Mesodermal cell (in vitro differentiated cells): ENCODE measurements at regions not wholly inside any gene's neighbourhood (a gene's known extent, or its start where the extent isn't known, plus 50 kb on each side); places are given as distances from the start of the nearest gene placed in this dataset.

Experiments
- H3K27ac ChIP-seq: 2 replicates; pipeline ENCODE4 v1.7.0; 2013; ENCODE audit warnings: mild to moderate bottlenecking, low read depth, low read length, moderate library complexity; ENCODE audit not compliant: severe bottlenecking
- H3K36me3 ChIP-seq: 2 replicates; pipeline ENCODE4 v1.7.1; 2013; ENCODE audit warnings: mild to moderate bottlenecking, low read length, moderate library complexity; ENCODE audit not compliant: control insufficient read depth, insufficient read depth
- H3K4me1 ChIP-seq: one replicate; pipeline ENCODE4 v1.7.1; 2013; ENCODE audit warnings: mild to moderate bottlenecking, low read length; ENCODE audit not compliant: insufficient read depth, control insufficient read depth, poor library complexity, severe bottlenecking
- H3K4me3 ChIP-seq: 2 replicates; pipeline ENCODE4 v1.7.0; 2013; ENCODE audit warnings: low read length, control low read depth, mild to moderate bottlenecking; ENCODE audit not compliant: insufficient read depth, poor library complexity, severe bottlenecking; ENCODE audit errors: extremely low read depth
- H3K9me3 ChIP-seq: 2 replicates; pipeline ENCODE4 v1.7.1; 2013; ENCODE audit warnings: mild to moderate bottlenecking, low read length, moderate library complexity; ENCODE audit not compliant: control insufficient read depth
- WGBS, 2 experiments: methylation state at CpG; one replicate each; pipeline ENCODE4 v1.1.5; 2013; ENCODE audit warnings: missing lambda C conversion rate in 2 of 2; ENCODE audit not compliant: insufficient coverage in 2 of 2; 5-methylcytosine and 5-hydroxymethylcytosine counted together

- no peaks in the 10 kb centered on the region for H3K9me3 ChIP-seq
- WGBS, 2 experiments, result 87 to 94% methylated on average over 2 of the region's 2 CpGs
- no peaks in the 10 kb centered on the region for H3K36me3 ChIP-seq
- H3K4me3 ChIP-seq, result no peak overlapping the region
- H3K27ac ChIP-seq, result no peak overlapping the region
- H3K4me1 ChIP-seq, result no peaks in the 10 kb centered on the region
These were observed 1248.3 kb downstream of the PCDH18 start for GRCh38 chr4:136283977-136284376.

- H3K4me1 ChIP-seq, result no peaks in the 10 kb centered on the region
- no peak overlapping the region for H3K4me3 ChIP-seq
- H3K27ac ChIP-seq, result no peak overlapping the region
- no CpG with 5 or more reads among the region's 1 CpG for WGBS, 2 experiments
- no peaks in the 10 kb centered on the region for H3K36me3 ChIP-seq
- H3K9me3 ChIP-seq, result no peaks in the 10 kb centered on the region
These were observed 1250.4 kb downstream of the PCDH18 start for GRCh38 chr4:136281889-136282288.

- H3K9me3 ChIP-seq, result no peaks in the 10 kb centered on the region
- no peak overlapping the region for H3K27ac ChIP-seq
- no peak overlapping the region for H3K4me3 ChIP-seq
- no peaks in the 10 kb centered on the region for H3K36me3 ChIP-seq
- 71 to 73% methylated on average over 3 to 5 of the region's 6 CpGs for WGBS, 2 experiments
- H3K4me1 ChIP-seq, result no peaks in the 10 kb centered on the region
These were observed 1251.0 kb downstream of the PCDH18 start for GRCh38 chr4:136281307-136281706.

- H3K4me3 ChIP-seq, result no peak overlapping the region
- no peaks in the 10 kb centered on the region for H3K4me1 ChIP-seq
- no CpG with 5 or more reads among the region's 2 CpGs for WGBS, 2 experiments
- H3K27ac ChIP-seq, result no peak overlapping the region
- H3K9me3 ChIP-seq, result no peaks in the 10 kb centered on the region
- H3K36me3 ChIP-seq, result no peaks in the 10 kb centered on the region
These were observed 1254.6 kb downstream of the PCDH18 start for GRCh38 chr4:136277741-136278140.

GRCh38 chr4:136246876-136247275 lies 1285.4 kb downstream of the PCDH18 start:
- 80 to 92% methylated on average over 1 to 2 of the region's 2 CpGs for WGBS, 2 experiments
- Histone ChIP-seq H3K4me1 (no peaks in the 10 kb centered on the region), H3K4me3 (no peak overlapping the region), H3K27ac (no peak overlapping the region), H3K36me3 (no peaks in the 10 kb centered on the region), H3K9me3 (no peaks in the 10 kb centered on the region)

GRCh38 chr4:136241221-136241986 lies 1290.9 kb downstream of the PCDH18 start:
- 87 to 94% methylated on average over 6 of the region's 7 CpGs for WGBS, 2 experiments
- Histone ChIP-seq H3K27ac (no peak overlapping the region), H3K4me3 (no peak overlapping the region), H3K4me1 (no peaks in the 10 kb centered on the region), H3K9me3 (no peaks in the 10 kb centered on the region), H3K36me3 (no peaks in the 10 kb centered on the region)

- no peak overlapping the region for H3K4me3 ChIP-seq
- no peaks in the 10 kb centered on the region for H3K9me3 ChIP-seq
- no peak overlapping the region for H3K27ac ChIP-seq
- no peaks in the 10 kb centered on the region for H3K4me1 ChIP-seq
- H3K36me3 ChIP-seq, result no peaks in the 10 kb centered on the region
These were observed 1305.0 kb downstream of the PCDH18 start for GRCh38 chr4:136227315-136227714.

GRCh38 chr4:136219592-136220125 lies 1312.6 kb downstream of the PCDH18 start:
- H3K36me3 ChIP-seq, result no peaks in the 10 kb centered on the region
- WGBS, 2 experiments, result 84 to 100% methylated on average over 3 of the region's 3 CpGs
- H3K4me1 ChIP-seq, result no peaks in the 10 kb centered on the region
- H3K4me3 ChIP-seq, result no peak overlapping the region
- H3K9me3 ChIP-seq, result no peaks in the 10 kb centered on the region
- no peak overlapping the region for H3K27ac ChIP-seq

- WGBS, 2 experiments, result 40 to 59% methylated on average over 1 to 3 of the region's 4 CpGs
- H3K9me3 ChIP-seq, result no peaks in the 10 kb centered on the region
- H3K36me3 ChIP-seq, result no peaks in the 10 kb centered on the region
- H3K27ac ChIP-seq, result no peak overlapping the region
- no peaks in the 10 kb centered on the region for H3K4me1 ChIP-seq
- no peak overlapping the region for H3K4me3 ChIP-seq
These were observed 1329.1 kb downstream of the PCDH18 start for GRCh38 chr4:136203199-136203598.

GRCh38 chr4:136198358-136198757 lies 1333.9 kb downstream of the PCDH18 start:
- H3K4me1 ChIP-seq, result no peaks in the 10 kb centered on the region
- no CpG with 5 or more reads among the region's 1 CpG for WGBS, 2 experiments
- no peak overlapping the region for H3K4me3 ChIP-seq
- no peaks in the 10 kb centered on the region for H3K36me3 ChIP-seq
- no peak overlapping the region for H3K27ac ChIP-seq
- no peaks in the 10 kb centered on the region for H3K9me3 ChIP-seq

GRCh38 chr4:136194962-136195361 lies 1337.3 kb downstream of the PCDH18 start:
- no peaks in the 10 kb centered on the region for H3K4me1 ChIP-seq
- H3K9me3 ChIP-seq, result no peaks in the 10 kb centered on the region
- 88 to 100% methylated on average over 1 of the region's 2 CpGs for WGBS, 2 experiments
- H3K36me3 ChIP-seq, result no peaks in the 10 kb centered on the region
- no peak overlapping the region for H3K4me3 ChIP-seq
- H3K27ac ChIP-seq, result no peak overlapping the region
